Activated T-helper 1 cell treated with anti-CD3 and anti-CD28 coated beads, Interleukin-2, amount 50 U/mL, for 16 hours (primary cell): ENCODE measurements at regions not wholly inside any gene's neighbourhood (a gene's known extent, or its start where the extent isn't known, plus 50 kb on each side); places are given as distances from the start of the nearest gene placed in this dataset.
"Not testable (repeated sequence)": the region's sequence is repeated elsewhere in the genome, so short reads cannot be mapped to it uniquely, and the experiment has no call there.

Experiments used
- DNase-seq, 2 donors: peaks; one replicate each; pipeline ENCODE4 v3.0.0-alpha.2; 2020; ENCODE audit warnings: low read depth in 1 of 2, low spot score in 1 of 2

DNA sequence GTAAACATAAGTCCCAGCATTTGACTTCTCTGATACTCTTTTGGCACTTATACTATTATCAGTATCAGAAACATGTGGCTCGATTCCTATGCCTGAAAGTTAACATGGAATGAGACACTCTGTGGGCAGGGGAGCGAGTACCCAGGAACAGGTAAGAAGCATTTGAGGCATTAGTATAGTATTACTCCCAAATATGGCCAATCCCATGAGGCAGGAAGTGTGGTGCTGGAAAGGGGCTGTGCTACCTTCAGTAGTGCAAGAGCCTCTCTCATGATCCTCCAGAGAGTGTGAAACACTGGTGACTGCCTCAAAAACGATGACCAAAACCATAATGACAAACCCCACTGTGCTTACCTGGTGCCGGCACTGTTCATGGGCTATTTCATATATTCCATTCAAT lies 415.1 kb downstream of the SOX11 start:
- DNase-seq, result no peak

- no peak for DNase-seq
These were observed 417.6 kb downstream of the SOX11 start for GRCh38 chr2:6109831-6110230.

DNA sequence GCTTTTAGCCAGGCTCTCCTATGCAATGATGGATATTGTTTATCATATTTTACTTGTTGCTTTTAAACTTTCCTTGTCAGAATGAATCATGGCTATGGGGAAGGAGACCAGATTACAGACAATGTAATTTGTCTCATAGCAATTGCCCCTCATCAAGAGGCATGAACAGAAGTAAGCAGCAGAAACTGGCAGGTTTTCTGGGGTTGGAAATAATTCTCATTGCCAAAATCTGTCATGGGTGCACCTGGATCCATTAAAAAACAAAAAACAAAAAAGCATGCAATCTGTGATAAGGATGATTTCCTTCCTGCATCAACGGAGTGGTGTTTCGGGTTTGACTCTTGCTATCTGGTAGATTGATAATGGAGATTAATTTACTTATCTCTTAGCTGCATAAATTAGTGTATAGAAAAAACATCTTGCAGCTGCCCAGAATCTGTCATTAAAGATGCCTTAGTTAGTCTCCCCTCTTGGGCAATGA lies 419.6 kb downstream of the SOX11 start:
- no peak for DNase-seq

- DNase-seq, result no peak
These were observed 421.6 kb downstream of the SOX11 start for GRCh38 chr2:6113786-6114185.

GRCh38 chr2:6127718-6128117 lies 435.5 kb downstream of the SOX11 start:
- DNase-seq, result no peak

DNA sequence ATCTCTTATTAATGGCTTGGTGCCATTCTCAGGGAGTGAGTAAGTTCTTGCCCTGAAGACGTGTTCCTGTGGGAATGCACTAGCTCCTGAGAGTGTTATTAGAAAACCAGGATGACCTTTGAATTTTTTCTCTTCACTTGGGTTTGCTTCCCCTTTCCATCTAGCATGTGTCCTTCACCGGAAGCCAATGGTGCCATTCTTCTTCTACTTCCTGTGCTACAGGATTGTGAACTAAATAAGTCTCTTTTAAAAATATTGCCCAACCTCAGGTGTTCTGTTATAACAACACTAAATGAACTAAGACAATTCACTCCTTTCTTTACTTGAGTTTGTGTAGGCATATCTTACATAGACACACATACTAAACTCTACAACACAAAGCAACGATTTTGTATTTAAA lies 447.0 kb downstream of the SOX11 start:
- no peak for DNase-seq

DNA sequence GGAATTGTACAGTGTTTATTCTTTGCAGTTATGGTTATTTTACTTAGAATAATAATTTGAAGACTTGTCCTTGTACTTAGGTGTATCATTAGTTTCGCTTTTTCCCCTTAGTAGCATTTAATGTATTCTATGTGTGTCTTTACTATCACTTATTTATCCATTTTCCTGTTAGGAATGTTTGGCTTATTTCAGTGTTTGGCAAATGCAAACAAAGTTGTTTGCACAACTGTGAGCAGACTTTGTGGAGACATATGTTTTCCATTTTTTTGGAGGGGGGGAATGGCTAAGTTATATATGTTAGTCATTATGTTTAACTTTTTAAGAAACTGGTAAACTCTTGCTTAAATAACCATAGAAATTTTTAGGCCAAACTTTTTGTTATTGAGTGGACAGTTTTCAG lies 447.7 kb downstream of the SOX11 start:
- DNase-seq, result no peak

DNA sequence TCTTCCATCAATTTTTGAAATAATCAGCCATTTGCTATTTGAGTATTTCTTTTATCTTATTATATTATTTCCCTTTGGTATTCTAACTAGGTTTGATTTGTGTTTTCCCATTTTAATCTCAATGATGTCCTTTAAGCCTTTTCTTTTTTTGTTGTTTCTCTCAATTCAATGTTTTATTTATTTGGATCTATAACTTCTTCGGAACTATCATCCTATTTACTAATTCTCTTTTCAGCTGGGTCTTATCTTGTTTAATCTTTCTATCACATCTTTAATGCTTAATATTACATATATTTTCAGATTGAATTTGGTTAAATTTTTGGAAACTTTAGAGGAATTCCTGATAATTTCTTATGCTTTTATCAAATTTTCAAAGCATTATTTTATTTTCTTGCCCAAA lies 448.3 kb downstream of the SOX11 start:
- no peak for DNase-seq

DNA sequence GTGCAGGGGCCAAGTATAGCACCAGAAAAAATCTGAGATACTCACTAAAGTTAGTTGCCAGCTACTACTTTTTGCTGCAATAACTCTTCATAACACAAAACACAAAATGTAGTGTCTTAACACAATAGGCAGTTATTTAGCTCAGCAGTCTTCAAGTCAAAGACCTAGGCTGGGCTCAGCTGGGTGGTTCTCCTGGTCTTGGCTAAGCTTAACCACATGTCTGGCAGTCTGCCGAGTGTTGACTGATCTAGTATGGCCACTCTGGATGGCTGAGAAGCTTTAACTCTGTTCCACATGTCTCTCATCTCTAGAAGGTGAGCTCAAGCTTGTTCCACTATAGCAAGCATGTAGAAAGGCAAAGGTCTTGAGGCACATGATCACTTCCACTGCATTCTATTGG lies 451.6 kb downstream of the SOX11 start:
- no peak for DNase-seq

DNA sequence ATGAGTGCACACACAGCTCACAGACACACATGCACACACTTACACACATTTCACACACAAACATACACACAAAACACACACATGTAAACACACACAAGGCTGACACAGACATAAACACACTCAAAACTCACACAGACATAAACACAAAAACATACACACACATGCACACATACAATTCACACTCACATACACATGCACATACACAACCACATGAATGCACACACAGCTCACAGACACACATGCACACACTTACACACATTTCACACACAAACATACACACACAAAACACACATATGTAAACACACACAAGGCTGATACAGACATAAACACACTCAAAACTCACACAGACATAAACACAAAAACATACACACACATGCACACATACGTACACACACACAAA lies 455.0 kb downstream of the SOX11 start:
- not testable (repeated sequence) for DNase-seq

DNA sequence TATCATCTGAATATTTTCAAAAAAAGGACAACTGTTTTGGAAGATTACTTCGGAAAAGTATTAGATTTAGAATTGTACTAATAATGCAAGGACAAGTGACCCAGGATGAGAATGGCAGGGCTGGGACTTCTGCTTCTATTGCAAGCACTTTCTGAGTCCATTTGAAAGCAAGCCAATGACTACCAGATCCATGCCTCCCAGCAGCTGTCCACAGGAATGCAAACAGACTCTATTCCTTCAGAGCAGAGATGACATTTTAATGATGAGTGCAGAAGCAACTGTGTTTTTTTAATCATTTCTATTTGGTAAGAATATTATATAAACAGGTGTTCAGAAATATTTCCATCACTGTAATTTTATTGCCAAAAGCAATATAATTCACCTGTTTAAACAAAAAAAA lies 456.7 kb downstream of the SOX11 start:
- DNase-seq, result no peak

GRCh38 chr2:6159606-6160005 lies 467.4 kb downstream of the SOX11 start:
- no peak for DNase-seq

DNA sequence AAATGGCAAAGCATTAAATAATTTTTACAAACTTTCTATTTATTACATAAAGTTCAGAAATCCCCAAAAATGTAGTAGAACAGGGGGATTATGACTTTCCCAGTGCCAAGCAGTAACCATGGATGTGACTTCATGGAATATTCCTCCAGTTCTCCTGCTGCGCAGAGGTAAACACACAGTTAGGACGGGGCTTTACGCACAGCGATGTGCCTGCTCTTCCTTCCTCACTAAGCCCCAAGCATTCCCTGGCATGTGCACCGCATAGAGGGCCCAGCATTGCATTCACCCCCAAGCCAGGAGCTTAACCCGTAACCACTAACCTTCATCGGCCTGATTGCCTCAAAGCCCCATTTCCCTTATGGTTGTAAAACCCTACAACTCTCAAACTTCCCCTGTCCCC lies 471.7 kb downstream of the SOX11 start:
- no peak for DNase-seq

DNA sequence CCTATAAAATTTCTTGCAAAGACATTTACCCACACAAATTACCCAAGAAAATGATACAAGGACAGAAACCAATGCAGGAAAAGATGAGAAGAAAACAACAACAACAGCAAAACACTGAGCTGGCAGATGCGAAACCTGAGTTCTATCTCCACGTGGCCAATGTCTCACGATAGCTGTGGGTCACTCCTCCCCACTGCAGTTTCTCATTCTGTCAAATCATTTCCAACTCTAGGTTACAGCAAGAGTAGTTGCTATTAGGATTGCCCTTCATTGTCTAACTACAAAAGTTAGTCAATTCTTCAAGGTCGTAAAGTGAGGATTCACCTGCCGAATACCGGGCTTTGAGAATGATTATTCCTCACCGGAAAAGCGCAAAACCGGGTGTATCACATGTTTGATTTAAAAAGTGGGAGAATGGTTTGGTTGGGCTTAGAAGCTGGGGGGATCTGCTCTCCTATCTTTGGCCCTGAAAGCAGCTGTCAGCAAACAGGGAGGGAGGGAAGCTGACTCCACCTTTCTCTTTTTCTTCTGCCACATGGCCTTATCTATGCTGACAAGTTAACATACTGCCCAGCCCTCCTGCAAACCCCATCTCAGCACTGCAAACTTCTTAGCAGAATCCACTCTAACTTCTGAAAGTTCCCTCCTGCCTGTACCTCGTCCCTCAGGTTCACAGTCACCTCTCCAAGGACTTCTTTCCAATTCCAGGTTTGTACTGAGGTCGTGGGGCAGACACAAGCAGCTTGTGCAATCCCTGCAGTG lies 473.0 kb downstream of the SOX11 start:
- no peak for DNase-seq

GRCh38 chr2:6167592-6168138 lies 475.5 kb downstream of the SOX11 start:
- no peak for DNase-seq

GRCh38 chr2:6168485-6168884 lies 476.3 kb downstream of the SOX11 start:
- DNase-seq, result no peak

DNA sequence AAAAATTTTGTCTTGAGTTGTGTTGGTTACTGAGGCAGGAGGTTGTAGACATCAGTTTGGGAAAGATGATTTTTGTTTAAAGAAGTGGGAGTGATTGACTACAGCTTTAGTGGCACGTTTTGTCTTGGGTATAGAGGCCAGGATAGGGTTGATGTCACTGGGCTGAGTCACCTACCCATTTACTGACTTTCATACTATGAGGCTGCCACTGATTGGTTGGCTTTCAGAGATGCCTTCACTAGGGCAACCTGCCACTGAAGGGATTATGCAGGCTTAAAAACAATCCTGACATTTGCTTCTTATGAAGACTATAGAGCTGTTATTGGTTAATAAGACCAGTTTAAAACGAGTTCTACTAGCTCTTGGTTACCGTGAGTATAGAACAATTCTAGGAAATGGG lies 479.1 kb downstream of the SOX11 start:
- DNase-seq, result no peak

GRCh38 chr2:6177811-6178210 lies 485.6 kb downstream of the SOX11 start:
- no peak for DNase-seq

- DNase-seq, result no peak
These were observed 489.3 kb downstream of the SOX11 start for GRCh38 chr2:6181525-6181924.

- no peak for DNase-seq
These were observed 489.7 kb downstream of the SOX11 start for GRCh38 chr2:6181926-6182325.

- DNase-seq, result no peak
These were observed 491.0 kb downstream of the SOX11 start for GRCh38 chr2:6183226-6183625.

- no peak for DNase-seq
These were observed 492.5 kb downstream of the SOX11 start for GRCh38 chr2:6184532-6185292.
